RWPE2 (cell line): ENCODE measurements at regions not wholly inside any gene's neighbourhood (a gene's known extent, or its start where the extent isn't known, plus 50 kb on each side); places are given as distances from the start of the nearest gene placed in this dataset.

ENCODE experiments used
- ATAC-seq: fragments of 200-7000 bp; cut with Tn5 transposase; 3 replicates; pipeline ENCODE4 v1.9.1; 2021; ENCODE audit warnings: low read depth
- DNase-seq: peaks from one replicate; pipeline ENCODE4 v3.0.0-alpha.2; 2020; ENCODE audit warnings: low spot score
- H3K27ac ChIP-seq: fragments of 450-650 bp; 2 replicates; pipeline ENCODE4 v1.5.1; 2017; ENCODE audit warnings: mild to moderate bottlenecking; ENCODE audit not compliant: poor library complexity, severe bottlenecking
- H3K27me3 ChIP-seq: fragments of 250-450 bp; sonication (Bioruptor Pico); 2 replicates; pipeline ENCODE4 v1.5.1; 2021; ENCODE audit warnings: mild to moderate bottlenecking, moderate library complexity; ENCODE audit not compliant: insufficient read depth, poor library complexity, severe bottlenecking
- H3K36me3 ChIP-seq: fragments of 250-450 bp; sonication (Bioruptor Pico); 2 replicates; pipeline ENCODE4 v1.5.1; 2020; ENCODE audit warnings: low read depth, mild to moderate bottlenecking, moderate library complexity
- H3K4me1 ChIP-seq: fragments of 250-450 bp; sonication (Bioruptor Pico); 2 replicates; pipeline ENCODE4 v1.5.1; 2021; ENCODE audit warnings: mild to moderate bottlenecking, moderate library complexity; ENCODE audit not compliant: insufficient read depth, poor library complexity, severe bottlenecking
- H3K4me3 ChIP-seq: fragments of 250-450 bp; sonication (Bioruptor Pico); 2 replicates; pipeline ENCODE4 v1.5.1; 2021; ENCODE audit warnings: mild to moderate bottlenecking, moderate library complexity; ENCODE audit not compliant: severe bottlenecking
- H3K9me3 ChIP-seq: fragments of 250-450 bp; sonication (Bioruptor Pico); 2 replicates; pipeline ENCODE4 v1.5.1; 2021; ENCODE audit warnings: mild to moderate bottlenecking, moderate library complexity; ENCODE audit not compliant: severe bottlenecking
- CTCF ChIP-seq: fragments of 450-650 bp; IDR thresholded peaks from one replicate; pipeline ENCODE4 v1.5.1; 2017; ENCODE audit warnings: mild to moderate bottlenecking, moderate library complexity; ENCODE audit not compliant: poor library complexity, severe bottlenecking

- TF ChIP-seq CTCF: no peak
These were observed 154.2 kb downstream of the DLL1 start for GRCh38 chr6:170136541-170137175.

GRCh38 chr6:170135821-170136471, 154.9 kb downstream of the DLL1 start:
- TF ChIP-seq CTCF: no peak
- Histone ChIP-seq H3K27me3 (no peaks in the 10 kb centered on the region), H3K4me3 (no peak overlapping the region), H3K9me3 (no peaks in the 10 kb centered on the region), H3K4me1 (no peaks in the 10 kb centered on the region), H3K36me3 (no peaks in the 10 kb centered on the region), H3K27ac (no peak overlapping the region)
- DNase-seq: peak; percentile 54
- ATAC-seq: no peak

More at GRCh38 chr6:170136541-170137175, 154.2 kb downstream of the DLL1 start:
- no peak overlapping the region for H3K4me3 ChIP-seq
- no peaks in the 10 kb centered on the region for H3K36me3 ChIP-seq
- H3K4me1 ChIP-seq: no peaks in the 10 kb centered on the region
- H3K9me3 ChIP-seq: no peaks in the 10 kb centered on the region
- no peak overlapping the region for H3K27ac ChIP-seq
- DNase-seq: peak; percentile 55
- no peak for ATAC-seq
- no peaks in the 10 kb centered on the region for H3K27me3 ChIP-seq

GRCh38 chr6:170135461-170135820, 155.4 kb downstream of the DLL1 start:
- no peaks in the 10 kb centered on the region for H3K27me3 ChIP-seq
- no peak overlapping the region for H3K4me3 ChIP-seq
- no peak for TF ChIP-seq CTCF
- H3K36me3 ChIP-seq: no peaks in the 10 kb centered on the region
- no peaks in the 10 kb centered on the region for H3K9me3 ChIP-seq
- no peaks in the 10 kb centered on the region for H3K4me1 ChIP-seq
- no peak overlapping the region for H3K27ac ChIP-seq
- no peak for ATAC-seq
- DNase-seq: peak; percentile 38

- H3K4me3 ChIP-seq: no peak overlapping the region
- ATAC-seq (no peak), DNase-seq (peak; percentile 11)
- H3K27ac ChIP-seq: no peak overlapping the region
- H3K27me3 ChIP-seq: no peaks in the 10 kb centered on the region
- no peaks in the 10 kb centered on the region for H3K4me1 ChIP-seq
- no peaks in the 10 kb centered on the region for H3K36me3 ChIP-seq
- H3K9me3 ChIP-seq: no peaks in the 10 kb centered on the region
- no peak for TF ChIP-seq CTCF
These were observed 156.1 kb downstream of the DLL1 start for GRCh38 chr6:170134471-170135440.
